Osteoblast (primary cell): ENCODE measurements at regions not wholly inside any gene's neighbourhood (a gene's known extent, or its start where the extent isn't known, plus 50 kb on each side); places are given as distances from the start of the nearest gene placed in this dataset.

Experiments
- DNase-seq: peaks from one replicate; pipeline ENCODE4 v3.0.0; 2011; ENCODE audit warnings: low spot score, mixed read lengths; ENCODE audit not compliant: insufficient read length; ENCODE audit errors: missing footprints
- H2AFZ ChIP-seq: 2 replicates; pipeline ENCODE4 v1.6.0; 2011; ENCODE audit warnings: mild to moderate bottlenecking, low read length
- H3K27ac ChIP-seq: 2 replicates; pipeline ENCODE4 v1.5.1; 2011; ENCODE audit warnings: mild to moderate bottlenecking, low read depth, low read length, moderate library complexity
- H3K27me3 ChIP-seq: 2 replicates; pipeline ENCODE4 v1.6.0; 2012; ENCODE audit warnings: mild to moderate bottlenecking, control low read depth, inconsistent platforms, low read length, moderate library complexity; ENCODE audit not compliant: insufficient read depth
- H3K36me3 ChIP-seq: 2 replicates; pipeline ENCODE4 v1.5.1; 2011; ENCODE audit warnings: mild to moderate bottlenecking, low read length, control low read depth, moderate library complexity; ENCODE audit not compliant: insufficient read depth
- H3K4me1 ChIP-seq: 2 replicates; pipeline ENCODE4 v1.5.1; 2011; ENCODE audit warnings: mild to moderate bottlenecking, low read length, control low read depth, moderate library complexity; ENCODE audit not compliant: insufficient read depth
- H3K4me2 ChIP-seq: 2 replicates; pipeline ENCODE4 v1.6.0; 2011; ENCODE audit warnings: mild to moderate bottlenecking, low read length; ENCODE audit not compliant: insufficient read depth
- H3K4me3 ChIP-seq: fragments of 200-600 bp; sonication (generic); 3 replicates; pipeline ENCODE4 v1.5.1; 2012; ENCODE audit warnings: mild to moderate bottlenecking, low read length, inconsistent platforms; ENCODE audit not compliant: insufficient read depth
- H3K79me2 ChIP-seq: 2 replicates; pipeline ENCODE4 v1.6.0; 2012; ENCODE audit warnings: mild to moderate bottlenecking, low read length, control low read depth, inconsistent platforms; ENCODE audit not compliant: insufficient read depth
- H3K9me3 ChIP-seq: 2 replicates; pipeline ENCODE4 v1.5.1; 2011; ENCODE audit warnings: low read depth, low read length, control low read depth
- H4K20me1 ChIP-seq: 2 replicates; pipeline ENCODE4 v1.6.0; 2012; ENCODE audit warnings: mild to moderate bottlenecking, low read length, control low read depth; ENCODE audit not compliant: insufficient read depth
- CTCF ChIP-seq: IDR thresholded peaks from 2 replicates; pipeline ENCODE4 v1.5.1; 2011; ENCODE audit warnings: mild to moderate bottlenecking, low read depth, low read length, moderate library complexity; ENCODE audit errors: extremely low read depth

DNA sequence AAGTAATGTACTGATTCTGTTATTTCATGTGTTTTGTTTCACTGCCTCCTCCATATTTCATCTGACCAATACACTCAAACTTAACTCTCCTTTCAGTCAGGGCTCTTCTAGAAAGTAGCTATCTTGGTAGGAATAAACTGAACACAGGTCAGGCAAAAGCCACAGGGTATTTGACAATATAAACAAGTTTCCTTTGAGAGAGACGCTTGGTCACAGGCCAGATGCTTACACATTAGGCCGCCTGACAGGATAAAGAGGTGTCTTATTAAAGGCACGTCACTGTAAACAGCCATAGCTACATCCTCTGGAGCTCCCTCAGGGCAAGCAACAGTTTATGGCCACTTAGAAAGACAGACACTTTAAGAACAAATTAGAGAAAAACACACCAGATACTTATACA is 607.5 kb downstream of the SLC6A15 start:
- Histone ChIP-seq H3K4me3 (no peak overlapping the region), H4K20me1 (no peaks in the 10 kb centered on the region), H3K27ac (no peak overlapping the region), H2AFZ (no peak overlapping the region), H3K36me3 (no peaks in the 10 kb centered on the region), H3K4me1 (no peaks in the 10 kb centered on the region), H3K9me3 (no peaks in the 10 kb centered on the region), H3K4me2 (no peak overlapping the region), H3K79me2 (no peaks in the 10 kb centered on the region), H3K27me3 (no peaks in the 10 kb centered on the region)
- DNase-seq = no peak
- TF ChIP-seq CTCF = no peak

DNA sequence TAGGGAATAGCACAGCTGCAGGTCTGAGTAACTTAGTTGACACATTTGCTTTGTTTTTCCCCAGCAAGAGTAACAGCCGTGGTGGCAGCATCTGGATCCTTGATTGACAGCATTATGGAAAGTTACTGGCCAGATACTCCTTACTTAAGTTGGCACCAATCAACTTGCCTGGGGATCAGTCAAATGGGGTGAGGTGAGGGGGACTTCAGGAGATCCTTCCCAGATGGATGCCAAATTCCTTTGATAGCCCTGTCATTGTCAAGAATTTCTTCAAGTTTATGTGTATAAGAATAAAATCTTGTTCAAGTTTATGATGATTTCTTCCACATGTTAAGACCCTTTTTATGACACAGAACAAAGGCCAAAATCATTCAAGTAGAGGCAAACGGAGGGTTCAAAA is 618.4 kb downstream of the SLC6A15 start:
- H3K4me2 ChIP-seq = no peak overlapping the region
- H4K20me1 ChIP-seq = no peaks in the 10 kb centered on the region
- H3K79me2 ChIP-seq = no peaks in the 10 kb centered on the region
- H3K9me3 ChIP-seq = no peaks in the 10 kb centered on the region
- H3K27me3 ChIP-seq = no peaks in the 10 kb centered on the region
- no peak for TF ChIP-seq CTCF
- no peak overlapping the region for H3K4me3 ChIP-seq
- H3K4me1 ChIP-seq = no peaks in the 10 kb centered on the region
- H3K27ac ChIP-seq = no peak overlapping the region
- H3K36me3 ChIP-seq = no peaks in the 10 kb centered on the region
- no peak overlapping the region for H2AFZ ChIP-seq
- no peak for DNase-seq

DNA sequence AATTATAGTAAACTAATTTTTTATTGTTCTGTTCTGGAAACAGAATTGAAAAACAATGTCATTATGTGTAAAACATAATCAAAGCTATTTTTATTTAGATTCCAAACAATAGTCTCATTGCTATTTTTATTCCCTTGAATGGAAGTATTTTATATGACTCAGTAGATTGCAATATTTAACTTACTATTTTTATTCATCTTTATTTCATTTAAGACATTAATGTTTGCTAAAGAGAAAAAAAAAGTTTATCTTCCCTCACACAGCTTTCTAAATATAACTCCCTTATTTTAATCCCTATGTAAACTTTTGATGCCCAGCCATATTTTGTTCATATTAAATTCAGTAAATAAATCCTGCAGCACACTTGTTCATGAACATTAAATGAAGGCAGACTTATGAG is 622.4 kb downstream of the SLC6A15 start:
- no peak for TF ChIP-seq CTCF
- Histone ChIP-seq H3K4me1 (no peaks in the 10 kb centered on the region), H3K79me2 (no peaks in the 10 kb centered on the region), H3K36me3 (no peaks in the 10 kb centered on the region), H2AFZ (no peak overlapping the region), H3K27me3 (no peaks in the 10 kb centered on the region), H3K9me3 (no peaks in the 10 kb centered on the region), H4K20me1 (no peaks in the 10 kb centered on the region), H3K27ac (no peak overlapping the region), H3K4me3 (no peak overlapping the region), H3K4me2 (no peak overlapping the region)
- no peak for DNase-seq

- no peak for DNase-seq
- H3K4me1 ChIP-seq = no peaks in the 10 kb centered on the region
Observed at GRCh38 chr12:84277986-84278385, 634.6 kb downstream of the SLC6A15 start.

More at GRCh38 chr12:84277986-84278385, 634.6 kb downstream of the SLC6A15 start:
- no peak overlapping the region for H3K4me3 ChIP-seq
- no peaks in the 10 kb centered on the region for H3K27me3 ChIP-seq
- no peak overlapping the region for H3K4me2 ChIP-seq
- peaks cover 4% of the 10 kb centered on the region for H3K9me3 ChIP-seq
- H4K20me1 ChIP-seq = no peaks in the 10 kb centered on the region
- TF ChIP-seq CTCF = no peak
- H3K27ac ChIP-seq = no peak overlapping the region
- H2AFZ ChIP-seq = no peak overlapping the region
- no peaks in the 10 kb centered on the region for H3K36me3 ChIP-seq
- H3K79me2 ChIP-seq = no peaks in the 10 kb centered on the region
